ENCODE measurements at regions not wholly inside any gene's neighbourhood (a gene's known extent, or its start where the extent isn't known, plus 50 kb on each side); places are given as distances from the start of the nearest gene placed in this dataset.

DNA sequence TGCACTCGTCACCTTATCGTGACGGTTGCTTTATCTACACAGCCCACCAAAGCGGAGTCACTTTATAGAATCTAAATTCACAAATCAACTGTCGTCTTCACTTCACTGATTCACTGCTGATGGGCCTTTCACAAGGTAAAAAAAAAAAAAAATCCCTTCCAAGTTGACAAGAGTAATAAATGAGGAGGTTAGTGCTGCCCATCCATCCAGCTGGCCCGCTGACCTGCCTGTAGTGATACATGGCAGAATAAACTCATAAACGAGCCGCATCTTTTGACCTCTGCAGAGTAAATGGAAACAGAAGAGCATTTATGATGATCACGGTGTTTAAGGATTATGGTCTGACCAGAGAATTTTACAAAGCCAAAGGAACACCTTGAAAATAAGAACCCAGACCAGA lies 227.3 kb upstream of the IRX5 start:
- no peak for TF ChIP-seq CTCF (IDR thresholded peaks at IDR 0.05; ENCODE audit: insufficient read depth, missing control alignments)
- FAIRE-seq (no peak), DNase-seq (ENCODE audit: insufficient read length, low spot score) (no peak)

- no peak for TF ChIP-seq CTCF (IDR thresholded peaks at IDR 0.05; ENCODE audit: insufficient read depth, missing control alignments)
- no peak for DNase-seq (ENCODE audit: insufficient read length, low spot score)
- FAIRE-seq = no peak
Measured at GRCh38 chr16:54699656-54700055, 231.0 kb upstream of the IRX5 start.

DNA sequence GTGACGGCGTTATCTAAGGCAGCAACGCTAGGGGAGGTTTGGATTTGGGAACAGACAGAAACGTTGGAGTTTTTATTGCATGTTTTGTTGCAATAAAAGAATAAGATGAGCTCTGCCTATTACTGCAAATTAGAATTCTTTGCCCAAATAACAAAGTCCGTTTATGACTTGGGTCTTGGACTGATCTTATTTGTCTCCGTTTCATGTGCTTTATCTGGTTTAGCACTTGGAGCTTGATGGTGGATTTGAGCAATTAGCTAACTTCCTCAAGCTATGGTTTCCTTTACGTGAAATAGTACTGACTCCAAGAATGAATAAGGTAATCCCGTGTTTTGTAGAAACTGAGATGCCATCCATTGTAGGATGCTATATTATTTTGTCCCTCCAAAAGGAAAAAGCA lies 233.0 kb upstream of the IRX5 start:
- no peak for FAIRE-seq
- no peak for DNase-seq (ENCODE audit: insufficient read length, low spot score)
- TF ChIP-seq CTCF (IDR thresholded peaks at IDR 0.05; ENCODE audit: insufficient read depth, missing control alignments) = no peak

DNA sequence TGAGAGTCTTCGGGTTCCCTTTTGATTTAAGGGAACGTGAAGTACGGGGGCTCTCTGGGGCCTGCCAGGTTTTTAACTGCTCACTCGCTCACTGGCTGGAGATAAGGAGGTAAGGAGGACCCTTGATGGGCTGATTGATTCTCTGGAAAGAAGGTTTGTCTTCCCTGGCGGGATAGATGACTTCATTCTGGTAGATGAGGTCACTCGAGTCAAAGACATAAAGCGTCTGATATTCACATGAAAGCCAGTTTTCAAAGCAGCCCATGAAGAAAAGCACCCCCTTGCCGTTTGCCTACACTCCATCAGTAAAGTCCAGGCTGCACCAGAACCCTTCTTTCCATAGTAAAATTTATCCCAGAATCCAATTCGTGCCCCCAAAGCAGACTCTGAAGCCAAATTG lies 233.7 kb upstream of the IRX5 start:
- TF ChIP-seq CTCF (IDR thresholded peaks at IDR 0.05; ENCODE audit: insufficient read depth, missing control alignments) = no peak
- DNase-seq (ENCODE audit: insufficient read length, low spot score) (no peak), FAIRE-seq (no peak)

GRCh38 chr16:54696522-54696921 lies 234.1 kb upstream of the IRX5 start:
- no peak for FAIRE-seq
- TF ChIP-seq CTCF (IDR thresholded peaks at IDR 0.05; ENCODE audit: insufficient read depth, missing control alignments) = no peak
- no peak for DNase-seq (ENCODE audit: insufficient read length, low spot score)

DNA sequence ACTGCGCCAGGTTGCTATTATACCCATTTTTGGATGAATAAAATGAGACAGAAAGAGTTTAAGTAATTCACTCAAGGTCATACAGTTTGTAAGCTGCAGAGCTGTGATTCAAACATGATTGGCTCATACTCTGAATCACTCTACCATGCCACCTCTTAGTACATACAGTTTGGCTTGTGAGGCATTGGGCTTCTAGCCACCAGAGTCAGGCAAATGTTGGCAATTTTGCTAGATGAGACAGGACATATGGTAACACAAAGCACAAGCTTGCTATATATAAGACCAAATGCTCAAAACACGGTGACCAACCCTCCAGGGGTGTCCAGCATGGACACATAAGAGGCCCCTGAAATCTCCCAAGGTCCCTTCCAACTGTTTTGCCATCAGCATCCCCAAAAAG lies 236.0 kb upstream of the IRX5 start:
- DNase-seq (ENCODE audit: insufficient read length, low spot score) = no peak
- no peak for TF ChIP-seq CTCF (IDR thresholded peaks at IDR 0.05; ENCODE audit: insufficient read depth, missing control alignments)
- FAIRE-seq = no peak

- TF ChIP-seq CTCF (IDR thresholded peaks at IDR 0.05; ENCODE audit: insufficient read depth, missing control alignments) = no peak
- DNase-seq (ENCODE audit: insufficient read length, low spot score) (no peak), FAIRE-seq (no peak)
Measured at GRCh38 chr16:54693864-54694263, 236.8 kb upstream of the IRX5 start.
